ENCODE measurements at regions not wholly inside any gene's neighbourhood (a gene's known extent, or its start where the extent isn't known, plus 50 kb on each side); places are given as distances from the start of the nearest gene placed in this dataset.

GRCh38 chr17:51371732-51372151 lies 111.4 kb downstream of the UTP18 start:
- peaks cover 6 to 13% (median 11%) of the 10 kb centered on the region in 4 donors for H3K4me1 Mint-ChIP-seq
- no peaks in the 10 kb centered on the region for H3K9me3 Mint-ChIP-seq
- peak overlapping the region in 1 of 10 donors; percentile 22 for H3K4me3 Mint-ChIP-seq
- H3K27me3 Mint-ChIP-seq = peaks cover 0 to 6% (median 1%) of the 10 kb centered on the region in 5 donors
- peak in 9 of 10 donors; percentile 8 to 75 (median 36) for DNase-seq
- H3K36me3 Mint-ChIP-seq = no peaks in the 10 kb centered on the region
- POLR2A ChIA-PET = no interaction called here
- ATAC-seq = peak; percentile 53 to 83
- H3K27ac Mint-ChIP-seq = peak overlapping the region in 4 of 10 donors; percentile 16 to 47 (median 28)

DNA sequence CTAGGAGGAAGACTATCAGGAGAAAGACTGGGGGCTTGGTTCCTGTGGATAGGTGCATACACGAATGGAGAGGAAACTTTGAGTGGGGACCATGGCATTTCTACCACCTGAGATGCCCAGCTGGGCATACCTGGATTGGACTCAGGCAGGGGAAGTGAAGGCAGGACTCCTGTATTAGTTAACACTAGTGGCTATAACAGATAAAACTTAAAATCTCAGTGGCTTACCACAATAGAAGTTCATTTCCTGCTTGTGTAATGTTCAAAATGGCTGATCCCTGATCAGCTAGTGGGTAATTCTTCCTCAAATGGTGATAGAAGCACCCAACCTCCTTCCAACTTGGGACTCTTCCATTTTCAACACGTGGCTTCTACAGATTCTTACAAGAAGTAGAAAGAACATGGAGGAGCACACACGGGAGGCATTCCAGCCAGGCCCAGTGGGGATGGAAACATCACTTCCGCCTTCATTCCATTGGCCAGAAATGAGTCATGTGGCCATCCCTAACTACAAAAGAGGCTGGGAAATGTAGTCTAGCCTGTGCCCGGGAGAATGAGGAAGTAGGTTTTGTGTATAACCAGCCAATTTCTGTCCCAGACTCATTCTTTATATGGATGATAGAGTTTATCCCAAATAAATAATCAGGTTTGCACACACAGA lies 112.1 kb downstream of the UTP18 start:
- POLR2A ChIA-PET = no interaction called here
- peak overlapping the region in 2 of 10 donors; percentile 23 to 33 for H3K27ac Mint-ChIP-seq
- DNase-seq (no peak), ATAC-seq (no peak)
- H3K27me3 Mint-ChIP-seq = peaks cover 0 to 6% (median 1%) of the 10 kb centered on the region in 5 donors
- no peaks in the 10 kb centered on the region for H3K9me3 Mint-ChIP-seq
- H3K36me3 Mint-ChIP-seq = no peaks in the 10 kb centered on the region
- H3K4me1 Mint-ChIP-seq = peaks cover 6 to 13% (median 11%) of the 10 kb centered on the region in 4 donors
- H3K4me3 Mint-ChIP-seq = no peak overlapping the region

DNA sequence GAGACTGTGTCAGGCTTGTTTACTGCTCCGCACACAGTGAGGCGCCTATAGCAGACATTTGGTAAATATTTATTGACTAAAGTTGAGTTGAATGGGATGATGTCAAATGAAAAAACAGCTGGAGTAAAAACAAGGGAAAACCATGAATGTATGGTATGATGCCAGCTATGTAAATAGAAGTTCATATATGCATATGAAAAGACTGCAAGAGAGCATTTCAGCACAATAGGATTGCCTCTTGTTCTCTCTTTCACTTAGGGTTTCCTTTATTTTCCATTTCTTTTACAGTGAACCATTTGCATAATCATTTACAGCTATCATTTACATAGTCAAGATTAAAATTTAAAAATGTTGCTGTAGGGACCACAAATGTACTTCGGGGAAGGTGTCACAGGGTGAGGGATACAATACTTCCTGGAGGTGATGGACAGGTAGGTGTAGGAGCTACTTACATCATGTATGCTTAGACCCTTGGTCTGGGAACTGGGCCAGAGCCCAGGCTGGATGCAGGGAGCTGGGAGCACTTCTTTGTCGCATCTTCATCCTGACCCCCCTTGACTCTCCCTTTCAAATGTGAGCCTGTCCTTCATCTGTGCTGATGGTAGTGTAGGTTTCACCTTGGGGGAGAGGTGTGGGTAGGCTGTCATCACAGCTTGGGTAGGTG lies 113.3 kb downstream of the UTP18 start:
- ATAC-seq = no peak

DNA sequence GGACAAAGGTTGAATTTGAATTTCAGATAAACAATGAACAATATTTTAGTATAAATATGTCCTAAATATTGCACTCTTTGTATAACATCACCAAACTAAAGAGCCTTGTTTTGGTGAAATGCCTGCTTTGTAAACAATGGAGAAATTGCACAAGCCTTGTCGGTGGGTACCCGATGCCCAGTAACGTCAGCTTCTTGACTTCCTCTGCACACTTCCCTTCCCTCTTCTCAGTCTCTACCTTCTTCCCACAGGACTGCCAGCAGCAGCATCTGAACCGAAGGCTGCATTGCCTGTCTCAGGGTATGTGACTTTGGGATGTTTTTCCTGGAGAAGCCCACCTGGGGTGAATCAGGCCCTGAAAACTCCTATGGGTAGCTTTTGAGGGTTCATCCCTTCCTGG lies 113.9 kb downstream of the UTP18 start:
- Mint-ChIP-seq H3K4me1 (peaks cover 6 to 13% (median 11%) of the 10 kb centered on the region in 4 donors), H3K4me3 (no peak overlapping the region), H3K9me3 (no peaks in the 10 kb centered on the region), H3K27me3 (peaks cover 0 to 6% (median 1%) of the 10 kb centered on the region in 5 donors), H3K27ac (no peak overlapping the region), H3K36me3 (no peaks in the 10 kb centered on the region)
- no peak for ATAC-seq
- DNase-seq = no peak
- POLR2A ChIA-PET = no interaction called here

More for the DNA sequence above, 113.3 kb downstream of the UTP18 start:
- H3K4me1 Mint-ChIP-seq = peaks cover 6 to 13% (median 11%) of the 10 kb centered on the region in 4 donors
- no peaks in the 10 kb centered on the region for H3K36me3 Mint-ChIP-seq
- no peak for DNase-seq
- H3K27me3 Mint-ChIP-seq = peaks cover 0 to 6% (median 1%) of the 10 kb centered on the region in 5 donors
- no peak overlapping the region for H3K4me3 Mint-ChIP-seq
- H3K27ac Mint-ChIP-seq = no peak overlapping the region
- POLR2A ChIA-PET = no interaction called here
- no peaks in the 10 kb centered on the region for H3K9me3 Mint-ChIP-seq

DNA sequence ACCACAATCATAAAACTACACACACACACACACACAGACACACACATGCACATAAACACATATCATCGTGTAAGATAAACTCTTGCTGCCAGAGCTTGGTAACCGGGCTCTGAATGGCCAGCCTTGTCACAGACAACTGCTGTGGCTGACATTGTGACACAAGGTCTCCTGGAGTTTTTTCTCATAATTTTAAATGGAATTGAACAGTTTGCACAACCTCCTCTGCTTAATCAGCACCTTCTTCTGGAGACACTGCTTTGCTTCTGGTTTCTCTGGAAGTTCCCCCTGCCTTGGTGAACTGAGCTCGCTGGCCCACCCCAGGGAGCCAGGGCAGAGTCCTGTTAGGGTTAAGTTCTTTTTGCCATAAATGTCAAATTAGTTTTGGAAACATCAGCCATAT lies 115.4 kb downstream of the UTP18 start:
- no peaks in the 10 kb centered on the region for H3K36me3 Mint-ChIP-seq
- no peak for DNase-seq
- peaks cover 0 to 4% (median 0%) of the 10 kb centered on the region in 5 donors for H3K27me3 Mint-ChIP-seq
- peaks cover 6 to 13% (median 11%) of the 10 kb centered on the region in 4 donors for H3K4me1 Mint-ChIP-seq
- H3K9me3 Mint-ChIP-seq = no peaks in the 10 kb centered on the region
- no peak for ATAC-seq
- peak overlapping the region in 1 of 10 donors; percentile 37 for H3K27ac Mint-ChIP-seq
- POLR2A ChIA-PET = no interaction called here
- H3K4me3 Mint-ChIP-seq = no peak overlapping the region

- Mint-ChIP-seq H3K4me1 (peaks cover 4 to 9% (median 8%) of the 10 kb centered on the region in 4 donors), H3K4me3 (no peak overlapping the region), H3K27ac (peak overlapping the region in 1 of 10 donors; percentile 8), H3K9me3 (no peaks in the 10 kb centered on the region), H3K36me3 (no peaks in the 10 kb centered on the region), H3K27me3 (no peaks in the 10 kb centered on the region)
- POLR2A ChIA-PET = no interaction called here
- ATAC-seq (no peak), DNase-seq (no peak)
Observed at GRCh38 chr17:51376739-51377138, 116.4 kb downstream of the UTP18 start.

- no peaks in the 10 kb centered on the region for H3K9me3 Mint-ChIP-seq
- H3K4me3 Mint-ChIP-seq = no peak overlapping the region
- H3K4me1 Mint-ChIP-seq = no peaks in the 10 kb centered on the region
- H3K27me3 Mint-ChIP-seq = no peaks in the 10 kb centered on the region
- POLR2A ChIA-PET = no interaction called here
- H3K27ac Mint-ChIP-seq = no peak overlapping the region
- no peak for DNase-seq
- no peaks in the 10 kb centered on the region for H3K36me3 Mint-ChIP-seq
- ATAC-seq = no peak
Observed at GRCh38 chr17:51381262-51381661, 120.9 kb downstream of the UTP18 start.

DNA sequence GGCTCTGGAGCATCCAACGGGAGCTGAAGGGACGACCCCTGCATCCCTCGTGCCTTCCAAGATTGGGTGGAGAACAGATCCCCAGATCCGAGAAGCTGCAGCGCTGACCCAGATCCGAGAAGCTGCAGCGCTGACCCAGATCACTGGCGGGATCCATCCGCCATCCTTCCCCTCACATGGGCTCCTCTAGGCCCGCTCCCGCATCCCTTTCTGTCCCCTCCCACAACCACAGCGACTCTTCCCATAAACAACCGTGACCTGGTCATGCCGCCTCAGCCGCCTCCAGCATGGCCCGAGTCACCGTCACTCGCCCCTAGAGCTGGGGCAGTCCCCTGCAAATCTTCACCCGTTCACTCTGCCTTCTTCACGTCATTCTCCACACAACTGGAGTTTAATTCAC lies 124.9 kb downstream of the UTP18 start:
- H3K27me3 Mint-ChIP-seq = peaks cover 0 to 19% (median 1%) of the 10 kb centered on the region in 5 donors
- H3K4me1 Mint-ChIP-seq = no peaks in the 10 kb centered on the region
- no peak overlapping the region for H3K27ac Mint-ChIP-seq
- no peak for ATAC-seq
- no peak for DNase-seq
- H3K36me3 Mint-ChIP-seq = no peaks in the 10 kb centered on the region
- no peak overlapping the region for H3K4me3 Mint-ChIP-seq
- no peaks in the 10 kb centered on the region for H3K9me3 Mint-ChIP-seq
- POLR2A ChIA-PET = no interaction called here

DNA sequence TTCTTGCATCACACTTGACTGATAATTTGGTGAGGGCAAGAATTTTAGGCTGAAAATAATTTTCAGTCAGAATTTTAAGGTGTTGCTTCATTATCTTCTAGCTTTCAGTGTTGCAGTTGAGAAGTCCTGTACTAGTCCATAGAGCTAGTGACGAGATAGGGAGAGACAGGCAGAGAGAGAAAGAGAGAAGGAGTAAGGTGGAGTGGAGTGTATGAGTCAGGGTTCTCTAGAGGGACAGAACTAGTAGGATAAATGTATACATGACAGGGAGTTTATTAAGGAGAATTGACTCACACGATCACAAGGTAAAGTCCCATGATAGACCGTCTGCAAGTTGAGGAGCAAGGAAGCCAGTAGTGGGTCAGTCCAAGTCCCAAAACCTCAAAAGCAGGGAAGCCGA lies 127.2 kb downstream of the UTP18 start:
- H3K27ac Mint-ChIP-seq = peak overlapping the region in 1 of 10 donors; percentile 5
- peaks cover 0 to 23% (median 6%) of the 10 kb centered on the region in 5 donors for H3K27me3 Mint-ChIP-seq
- POLR2A ChIA-PET = no interaction called here
- no peaks in the 10 kb centered on the region for H3K9me3 Mint-ChIP-seq
- ATAC-seq (no peak), DNase-seq (no peak)
- H3K36me3 Mint-ChIP-seq = no peaks in the 10 kb centered on the region
- no peaks in the 10 kb centered on the region for H3K4me1 Mint-ChIP-seq
- H3K4me3 Mint-ChIP-seq = no peak overlapping the region

DNA sequence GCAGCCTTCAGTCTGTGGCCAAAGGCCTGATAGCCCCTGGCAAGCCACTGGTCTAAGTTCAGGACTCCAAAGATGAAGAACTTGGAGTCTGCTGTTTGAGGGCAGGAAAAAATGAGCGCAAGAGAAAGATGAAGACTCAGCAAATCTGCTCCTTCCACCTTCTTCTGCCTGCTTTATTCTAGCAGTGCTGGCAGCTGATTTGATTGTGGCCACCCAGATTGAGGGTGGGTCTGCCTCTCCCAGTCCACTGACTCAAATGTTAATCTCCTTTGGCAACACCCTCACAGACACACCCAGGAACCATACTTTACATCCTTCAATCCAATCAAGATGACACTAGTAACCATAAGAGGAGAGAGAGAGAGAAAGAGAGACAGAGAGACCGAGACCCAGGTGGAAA lies 127.6 kb downstream of the UTP18 start:
- Mint-ChIP-seq H3K9me3 (no peaks in the 10 kb centered on the region), H3K4me1 (no peaks in the 10 kb centered on the region), H3K27ac (peak overlapping the region in 2 of 10 donors; percentile 5 to 25), H3K36me3 (no peaks in the 10 kb centered on the region), H3K27me3 (peaks cover 0 to 23% (median 6%) of the 10 kb centered on the region in 5 donors), H3K4me3 (no peak overlapping the region)
- POLR2A ChIA-PET = no interaction called here
- ATAC-seq (no peak), DNase-seq (no peak)

GRCh38 chr17:51389875-51390274 lies 129.5 kb downstream of the UTP18 start:
- Mint-ChIP-seq H3K27me3 (peaks cover 0 to 23% (median 6%) of the 10 kb centered on the region in 5 donors), H3K4me1 (no peaks in the 10 kb centered on the region), H3K27ac (no peak overlapping the region), H3K36me3 (no peaks in the 10 kb centered on the region), H3K9me3 (no peaks in the 10 kb centered on the region), H3K4me3 (no peak overlapping the region)
- no peak for DNase-seq
- no peak for ATAC-seq
- POLR2A ChIA-PET = no interaction called here

DNA sequence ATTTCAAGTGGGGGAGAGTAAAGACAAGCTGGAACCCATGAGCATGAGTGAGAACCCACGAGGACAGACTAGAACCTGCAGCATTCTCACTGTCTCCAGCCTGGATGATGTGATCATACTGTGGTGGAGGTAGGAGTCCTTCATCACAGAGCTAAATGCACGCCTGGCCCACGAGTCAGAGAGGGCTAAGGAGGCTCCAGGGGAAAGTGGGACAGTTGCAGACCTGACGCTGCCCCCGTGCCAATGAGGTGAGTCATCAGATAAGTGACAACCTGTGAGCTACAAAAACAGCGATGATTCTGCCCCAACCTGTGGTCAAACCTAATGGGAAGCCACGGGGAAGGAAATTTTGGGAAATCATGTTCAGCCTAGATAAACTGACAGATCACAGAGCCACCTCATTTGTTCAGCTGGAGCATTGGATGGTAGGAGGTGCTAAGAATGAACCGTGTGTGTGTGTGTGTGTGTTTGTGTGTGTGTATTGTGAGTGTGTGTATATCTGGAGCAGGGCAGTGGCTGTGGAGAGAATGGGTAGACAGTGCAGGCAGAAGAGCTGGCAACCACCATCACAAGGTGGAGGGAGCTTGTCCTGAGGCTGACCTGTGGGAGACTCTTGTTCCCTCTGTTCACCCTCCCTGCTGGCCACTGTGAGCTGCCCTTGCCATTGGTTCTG lies 131.8 kb downstream of the UTP18 start:
- Mint-ChIP-seq H3K4me1 (no peaks in the 10 kb centered on the region), H3K36me3 (no peaks in the 10 kb centered on the region), H3K4me3 (no peak overlapping the region), H3K27ac (no peak overlapping the region), H3K27me3 (peaks cover 0 to 19% (median 6%) of the 10 kb centered on the region in 5 donors), H3K9me3 (no peaks in the 10 kb centered on the region)
- ATAC-seq (no peak), DNase-seq (no peak)
- POLR2A ChIA-PET = interaction anchor here (0.6 kb wide), 1 partner anchor 123 kb away, joined by 10 read pairs; no protein-coding TSS in a partner anchor

- no peaks in the 10 kb centered on the region for H3K9me3 Mint-ChIP-seq
- no peak overlapping the region for H3K27ac Mint-ChIP-seq
- H3K4me3 Mint-ChIP-seq = no peak overlapping the region
- no peaks in the 10 kb centered on the region for H3K4me1 Mint-ChIP-seq
- DNase-seq = no peak
- no peak for ATAC-seq
- no peaks in the 10 kb centered on the region for H3K36me3 Mint-ChIP-seq
- POLR2A ChIA-PET = no interaction called here
- H3K27me3 Mint-ChIP-seq = peaks cover 0 to 8% (median 2%) of the 10 kb centered on the region in 5 donors
Observed at GRCh38 chr17:51395621-51396020, 135.3 kb downstream of the UTP18 start.
